ENCODE measurements at regions not wholly inside any gene's neighbourhood (a gene's known extent, or its start where the extent isn't known, plus 50 kb on each side); places are given as distances from the start of the nearest gene placed in this dataset.

- no peak for DNase-seq (ENCODE audit: extremely low spot score)
- ChIA-PET CTCF (no interaction called here), POLR2A (no interaction called here)
- TF ChIP-seq, protein P1, sequence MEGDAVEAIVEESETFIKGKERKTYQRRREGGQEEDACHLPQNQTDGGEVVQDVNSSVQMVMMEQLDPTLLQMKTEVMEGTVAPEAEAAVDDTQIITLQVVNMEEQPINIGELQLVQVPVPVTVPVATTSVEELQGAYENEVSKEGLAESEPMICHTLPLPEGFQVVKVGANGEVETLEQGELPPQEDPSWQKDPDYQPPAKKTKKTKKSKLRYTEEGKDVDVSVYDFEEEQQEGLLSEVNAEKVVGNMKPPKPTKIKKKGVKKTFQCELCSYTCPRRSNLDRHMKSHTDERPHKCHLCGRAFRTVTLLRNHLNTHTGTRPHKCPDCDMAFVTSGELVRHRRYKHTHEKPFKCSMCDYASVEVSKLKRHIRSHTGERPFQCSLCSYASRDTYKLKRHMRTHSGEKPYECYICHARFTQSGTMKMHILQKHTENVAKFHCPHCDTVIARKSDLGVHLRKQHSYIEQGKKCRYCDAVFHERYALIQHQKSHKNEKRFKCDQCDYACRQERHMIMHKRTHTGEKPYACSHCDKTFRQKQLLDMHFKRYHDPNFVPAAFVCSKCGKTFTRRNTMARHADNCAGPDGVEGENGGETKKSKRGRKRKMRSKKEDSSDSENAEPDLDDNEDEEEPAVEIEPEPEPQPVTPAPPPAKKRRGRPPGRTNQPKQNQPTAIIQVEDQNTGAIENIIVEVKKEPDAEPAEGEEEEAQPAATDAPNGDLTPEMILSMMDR (IDR thresholded peaks at IDR 0.05; ENCODE audit: control extremely low read depth, extremely low read depth, low read depth, missing control alignments): no peak
These were observed 150.3 kb upstream of the SLC28A3 start for GRCh38 chr9:84490842-84491325.

DNA sequence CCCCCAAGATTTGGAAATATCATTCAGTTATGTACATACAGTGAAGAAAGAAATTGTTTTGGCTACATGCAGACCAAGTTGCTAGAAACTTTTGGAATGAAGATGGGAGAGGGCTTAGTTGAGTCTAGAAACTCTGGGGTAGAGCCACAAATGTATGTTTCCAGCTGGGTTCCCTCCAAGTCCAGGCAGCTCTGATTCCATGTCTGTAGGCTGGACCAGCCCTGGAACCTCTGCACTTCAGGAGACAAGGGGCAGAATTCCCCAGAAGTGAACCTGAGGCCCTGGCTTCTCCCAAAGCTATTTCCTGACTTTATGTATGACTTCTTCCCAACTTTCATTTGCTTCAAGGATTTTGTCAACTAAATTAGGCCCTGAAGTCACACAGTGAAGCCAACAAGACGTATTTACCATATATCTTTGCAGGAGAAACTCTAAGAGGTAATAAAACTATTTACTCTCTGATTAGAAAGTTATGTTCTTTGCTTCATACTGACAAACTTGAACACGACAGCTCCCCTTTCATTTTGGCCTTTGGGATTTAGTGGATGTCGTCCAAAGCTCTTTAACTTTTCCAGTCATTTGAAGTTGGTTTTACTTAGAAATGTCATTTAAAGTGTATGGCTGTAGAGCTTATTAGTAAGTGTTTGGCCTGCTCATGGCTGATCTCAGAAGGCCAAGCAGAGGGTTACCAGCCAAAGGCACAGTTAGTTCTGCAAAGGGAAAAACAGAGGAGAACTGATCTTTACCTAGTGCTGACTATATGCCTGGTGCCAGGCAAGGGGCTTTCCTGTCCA lies 152.0 kb upstream of the SLC28A3 start:
- TF ChIP-seq, protein P1 (IDR thresholded peaks at IDR 0.05; ENCODE audit: control extremely low read depth, extremely low read depth, low read depth, missing control alignments): no peak
- CTCF ChIA-PET: no interaction called here
- DNase-seq (ENCODE audit: extremely low spot score): no peak
- POLR2A ChIA-PET: no interaction called here

DNA sequence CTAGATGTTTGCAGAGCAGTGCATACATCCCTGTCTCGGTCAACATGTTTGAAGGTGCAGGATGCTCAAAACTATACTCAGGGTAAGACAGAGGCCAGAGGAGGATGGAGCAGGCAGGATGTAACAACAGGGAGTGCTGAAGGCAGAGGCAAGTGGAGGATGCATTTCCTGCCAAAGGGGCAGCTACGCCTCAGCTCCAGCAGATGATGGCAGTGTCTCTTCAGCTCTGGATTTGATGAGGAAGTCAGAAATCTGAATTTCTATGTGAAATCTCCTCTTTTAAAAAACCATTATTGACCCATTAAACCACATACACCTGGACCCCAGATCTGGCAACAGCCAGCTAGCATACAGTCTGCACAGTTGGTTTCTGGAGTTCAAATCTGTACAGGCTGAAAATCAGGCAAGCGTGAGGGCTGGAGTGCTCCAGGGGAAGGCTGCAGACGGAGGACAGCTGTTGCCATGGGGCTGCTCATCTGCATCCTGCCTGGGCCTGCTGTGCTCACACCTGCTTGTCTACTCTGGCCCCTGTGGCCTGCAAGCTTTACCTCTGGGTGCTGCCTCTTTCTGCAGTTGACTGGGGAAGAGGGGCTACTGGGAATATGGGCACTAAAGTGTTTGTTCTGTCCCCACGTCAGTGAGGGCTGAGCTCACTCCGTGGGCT lies 152.9 kb upstream of the SLC28A3 start:
- no peak for DNase-seq (ENCODE audit: extremely low spot score)
- ChIA-PET POLR2A (no interaction called here), CTCF (interaction anchor here (1.7 kb wide), 1 partner anchor 18 kb away, joined by 5 read pairs; no protein-coding TSS in a partner anchor)
- TF ChIP-seq, protein P1 (IDR thresholded peaks at IDR 0.05; ENCODE audit: control extremely low read depth, extremely low read depth, low read depth, missing control alignments): no peak

DNA sequence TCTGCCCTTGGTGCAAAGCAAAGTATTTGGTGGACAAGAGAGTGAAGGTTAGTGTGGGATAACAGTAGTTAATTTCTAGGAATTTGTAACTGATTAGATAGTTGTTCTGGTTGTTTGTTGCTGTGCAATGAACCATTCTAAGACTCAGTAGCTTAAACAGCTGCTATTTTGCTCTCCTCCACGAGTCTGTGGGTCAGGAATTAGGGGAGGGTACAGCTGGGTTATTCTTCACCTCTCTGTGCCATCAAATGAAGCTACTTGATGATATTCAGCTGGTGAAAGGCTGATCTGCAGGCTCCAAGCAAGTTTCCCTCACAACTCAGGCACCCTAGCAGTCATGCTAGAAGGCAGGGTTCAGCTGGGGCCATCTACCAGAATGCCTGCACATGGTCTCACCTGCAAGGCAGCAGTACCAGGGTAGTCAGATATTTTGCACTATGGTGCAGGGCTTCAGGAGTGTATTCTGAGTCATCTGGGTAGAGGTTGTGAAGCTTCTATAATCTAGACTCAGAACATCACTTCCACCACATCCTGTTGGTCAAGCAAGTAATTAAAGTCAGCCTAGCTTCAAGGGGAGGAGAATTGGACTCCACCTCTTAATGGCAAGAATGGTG lies 159.5 kb upstream of the SLC28A3 start:
- DNase-seq (ENCODE audit: extremely low spot score): no peak
- TF ChIP-seq, protein P1 (IDR thresholded peaks at IDR 0.05; ENCODE audit: control extremely low read depth, extremely low read depth, low read depth, missing control alignments): no peak
- CTCF ChIA-PET: no interaction called here
- POLR2A ChIA-PET: no interaction called here

GRCh38 chr9:84500826-84501225 lies 160.3 kb upstream of the SLC28A3 start:
- TF ChIP-seq, protein P1 (IDR thresholded peaks at IDR 0.05; ENCODE audit: control extremely low read depth, extremely low read depth, low read depth, missing control alignments): no peak
- POLR2A ChIA-PET: no interaction called here

DNA sequence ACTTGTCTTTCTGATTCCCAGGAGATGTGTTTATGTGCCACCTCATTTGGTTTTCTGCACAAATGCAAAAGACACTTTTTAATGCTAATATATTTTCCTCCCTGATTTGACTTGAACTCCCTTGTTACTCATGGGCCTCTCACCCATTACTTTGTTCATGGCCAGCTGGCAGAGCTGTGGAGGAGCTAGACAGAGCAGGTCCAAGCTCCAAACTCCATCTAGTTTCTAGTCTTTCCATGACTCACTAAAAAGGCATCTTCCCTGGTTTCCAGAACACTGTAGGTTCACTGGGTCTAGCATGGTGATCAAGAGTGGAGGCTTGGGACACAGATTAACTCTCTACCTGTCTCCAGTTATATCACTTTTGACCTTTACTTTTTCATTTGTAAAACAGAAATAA lies 161.0 kb upstream of the SLC28A3 start:
- ChIA-PET POLR2A (no interaction called here), CTCF (no interaction called here)
- TF ChIP-seq, protein P1 (IDR thresholded peaks at IDR 0.05; ENCODE audit: control extremely low read depth, extremely low read depth, low read depth, missing control alignments): no peak
- DNase-seq (ENCODE audit: extremely low spot score): no peak

More at GRCh38 chr9:84500826-84501225, 160.3 kb upstream of the SLC28A3 start:
- DNase-seq (ENCODE audit: extremely low spot score): no peak
- CTCF ChIA-PET: no interaction called here

All from GM10248 (cell line).